ENCODE measurements at regions not wholly inside any gene's neighbourhood (a gene's known extent, or its start where the extent isn't known, plus 50 kb on each side); places are given as distances from the start of the nearest gene placed in this dataset.

- TF ChIP-seq CHD2 (IDR thresholded peaks at IDR 0.05; ENCODE audit: low read depth, low read length) (no peak), ZKSCAN1 (IDR thresholded peaks at IDR 0.05; ENCODE audit: low read length) (no peak)
These were observed 53.7 kb upstream of the STX16 start for GRCh38 chr20:58597249-58597891.
